ENCODE measurements at regions not wholly inside any gene's neighbourhood (a gene's known extent, or its start where the extent isn't known, plus 50 kb on each side); places are given as distances from the start of the nearest gene placed in this dataset.

DNA sequence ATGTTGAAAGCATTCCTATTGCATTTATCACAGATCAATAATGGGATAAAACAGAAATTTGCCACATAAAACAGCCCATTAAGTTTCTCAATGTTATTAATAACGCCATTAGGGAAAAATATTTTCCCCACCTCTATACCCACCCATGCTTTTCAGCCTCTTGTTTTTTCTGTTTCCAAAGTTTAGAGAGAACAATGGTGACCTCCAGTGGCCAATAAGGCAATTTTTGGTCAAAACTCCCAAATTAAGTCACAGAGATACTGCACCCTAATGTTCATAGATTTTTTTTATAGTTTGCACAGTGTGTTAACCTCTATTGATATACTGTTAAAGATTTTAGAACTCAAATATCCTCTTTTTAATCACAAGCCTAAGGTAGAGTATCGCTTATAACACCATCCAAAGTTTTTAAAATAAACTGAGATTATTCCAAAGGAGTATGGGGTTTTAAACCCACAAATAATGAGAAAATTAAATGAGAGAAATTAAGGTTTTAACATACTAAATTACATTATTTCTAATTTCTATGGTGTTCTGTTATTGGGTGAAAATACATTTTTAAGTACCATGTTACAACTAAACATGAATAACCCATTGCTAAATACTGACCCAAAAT lies 184.7 kb upstream of the DCN start:
- H3K36me3 ChIP-seq (ENCODE audit: insufficient read depth): no peaks in the 10 kb centered on the region
- no peak overlapping the region for H3K4me3 ChIP-seq (ENCODE audit: low read depth, low read length)
- no peak overlapping the region for H3K27ac ChIP-seq (ENCODE audit: low read depth)
- WGBS: 61% methylated on average over 2 of the region's 2 CpGs
- DNase-seq (ENCODE audit: extremely low spot score): no peak
- H3K4me1 ChIP-seq (ENCODE audit: insufficient read depth): no peaks in the 10 kb centered on the region

GRCh38 chr12:91364471-91365184 lies 182.0 kb upstream of the DCN start:
- Histone ChIP-seq H3K36me3 (ENCODE audit: insufficient read depth) (no peaks in the 10 kb centered on the region), H3K4me1 (ENCODE audit: insufficient read depth) (no peaks in the 10 kb centered on the region), H3K4me3 (ENCODE audit: low read depth, low read length) (no peak overlapping the region), H3K27ac (ENCODE audit: low read depth) (no peak overlapping the region)
- WGBS: 87% methylated on average over 5 of the region's 5 CpGs
- no peak for DNase-seq (ENCODE audit: extremely low spot score)

- H3K36me3 ChIP-seq (ENCODE audit: insufficient read depth): no peaks in the 10 kb centered on the region
- H3K4me1 ChIP-seq (ENCODE audit: insufficient read depth): no peaks in the 10 kb centered on the region
- H3K27ac ChIP-seq (ENCODE audit: low read depth): no peak overlapping the region
- WGBS: 32% methylated on average over 5 of the region's 5 CpGs
- DNase-seq (ENCODE audit: extremely low spot score): peak; percentile 42
- no peak overlapping the region for H3K4me3 ChIP-seq (ENCODE audit: low read depth, low read length)
Measured at GRCh38 chr12:91361864-91362263, 179.2 kb upstream of the DCN start.

GRCh38 chr12:91357381-91357780 lies 174.8 kb upstream of the DCN start:
- Histone ChIP-seq H3K27ac (ENCODE audit: low read depth) (no peak overlapping the region), H3K4me3 (ENCODE audit: low read depth, low read length) (no peak overlapping the region), H3K4me1 (ENCODE audit: insufficient read depth) (no peaks in the 10 kb centered on the region), H3K36me3 (ENCODE audit: insufficient read depth) (no peaks in the 10 kb centered on the region)
- 75% methylated on average over 2 of the region's 2 CpGs for WGBS
- no peak for DNase-seq (ENCODE audit: extremely low spot score)

DNA sequence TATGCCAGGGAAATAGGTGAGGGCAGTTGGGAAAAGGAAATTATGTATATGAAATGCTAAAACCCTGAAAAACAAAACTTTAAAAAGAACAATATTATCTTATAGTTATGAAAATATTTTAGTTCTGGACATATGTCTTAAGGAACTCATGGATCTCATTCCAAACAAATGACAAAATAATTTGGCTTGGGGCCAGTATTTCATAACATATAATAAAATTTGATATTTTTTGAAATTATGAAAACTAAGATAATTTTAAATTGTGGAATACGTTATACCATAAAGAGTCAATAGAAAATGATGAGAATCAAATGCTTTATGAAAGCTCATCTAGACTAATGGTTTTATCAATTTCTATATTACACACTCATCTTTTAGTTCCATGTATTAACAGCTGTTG lies 173.8 kb upstream of the DCN start:
- DNase-seq (ENCODE audit: extremely low spot score): no peak
- 90% methylated on average over 1 of the region's 1 CpG for WGBS
- Histone ChIP-seq H3K4me1 (ENCODE audit: insufficient read depth) (no peaks in the 10 kb centered on the region), H3K36me3 (ENCODE audit: insufficient read depth) (no peaks in the 10 kb centered on the region), H3K27ac (ENCODE audit: low read depth) (no peak overlapping the region), H3K4me3 (ENCODE audit: low read depth, low read length) (no peak overlapping the region)

DNA sequence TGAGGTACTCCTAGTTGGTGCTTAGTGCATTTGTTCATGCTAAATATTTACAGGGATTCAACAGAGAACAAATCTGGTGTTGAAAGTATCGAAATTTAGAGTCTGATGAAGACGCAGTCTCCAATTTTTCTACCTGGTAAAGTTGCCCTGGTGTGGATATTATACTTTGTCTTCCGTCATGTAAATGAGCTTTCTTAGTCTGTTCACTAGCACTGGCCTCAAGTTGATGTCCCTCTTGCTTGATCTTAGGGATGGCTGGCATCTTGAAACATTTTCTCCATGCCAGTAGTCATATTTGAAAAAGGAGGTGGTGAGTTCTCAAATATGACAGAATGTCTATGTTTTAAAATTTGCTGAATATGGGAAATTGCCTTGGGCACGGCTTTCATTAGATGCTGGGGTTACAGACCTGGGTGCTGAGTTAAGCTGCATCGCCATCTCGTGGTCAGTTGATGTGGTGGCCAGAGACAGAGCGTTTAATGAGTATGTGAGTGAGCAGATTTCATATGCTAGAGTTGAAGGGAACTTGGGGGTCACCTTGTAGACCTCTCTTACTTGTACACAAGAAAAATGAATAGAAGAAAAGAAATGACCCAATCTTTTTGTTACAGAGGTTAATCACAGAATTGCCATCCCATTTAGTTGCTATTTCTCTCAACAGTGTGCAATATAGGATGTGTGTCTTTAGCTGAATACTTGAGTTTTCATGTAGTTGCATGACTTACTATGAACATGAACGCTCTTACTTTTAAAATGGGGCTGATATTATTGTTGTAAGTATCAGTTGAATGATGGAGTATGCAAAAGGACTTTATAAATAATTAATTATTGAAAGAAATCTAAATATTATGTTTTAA lies 172.8 kb upstream of the DCN start:
- Histone ChIP-seq H3K4me1 (ENCODE audit: insufficient read depth) (no peaks in the 10 kb centered on the region), H3K27ac (ENCODE audit: low read depth) (no peak overlapping the region), H3K4me3 (ENCODE audit: low read depth, low read length) (no peak overlapping the region), H3K36me3 (ENCODE audit: insufficient read depth) (no peaks in the 10 kb centered on the region)
- DNase-seq (ENCODE audit: extremely low spot score): peak; percentile 46
- 30% methylated on average over 8 of the region's 8 CpGs for WGBS

DNA sequence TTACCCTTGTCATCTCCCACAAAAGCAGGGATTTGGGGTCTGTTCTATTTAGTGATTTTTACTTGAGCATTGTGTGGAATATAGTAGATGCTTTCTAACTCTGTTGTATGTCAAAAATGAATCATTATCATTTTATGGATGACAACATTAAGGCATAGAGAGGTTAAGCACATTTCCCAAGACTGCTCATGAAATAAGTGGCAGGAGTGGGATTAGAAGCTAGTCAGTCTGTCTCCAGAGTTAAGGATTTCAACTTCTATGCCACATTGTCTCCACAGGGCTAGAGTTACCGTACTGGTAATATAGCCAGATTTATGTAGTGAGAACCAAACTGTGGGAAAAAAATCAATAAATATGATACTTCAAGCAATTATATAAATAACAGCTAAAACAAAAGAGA lies 170.6 kb upstream of the DCN start:
- no peaks in the 10 kb centered on the region for H3K36me3 ChIP-seq (ENCODE audit: insufficient read depth)
- no peaks in the 10 kb centered on the region for H3K4me1 ChIP-seq (ENCODE audit: insufficient read depth)
- no peak for DNase-seq (ENCODE audit: extremely low spot score)
- WGBS: 82% methylated on average over 1 of the region's 1 CpG
- H3K27ac ChIP-seq (ENCODE audit: low read depth): no peak overlapping the region
- H3K4me3 ChIP-seq (ENCODE audit: low read depth, low read length): no peak overlapping the region

DNA sequence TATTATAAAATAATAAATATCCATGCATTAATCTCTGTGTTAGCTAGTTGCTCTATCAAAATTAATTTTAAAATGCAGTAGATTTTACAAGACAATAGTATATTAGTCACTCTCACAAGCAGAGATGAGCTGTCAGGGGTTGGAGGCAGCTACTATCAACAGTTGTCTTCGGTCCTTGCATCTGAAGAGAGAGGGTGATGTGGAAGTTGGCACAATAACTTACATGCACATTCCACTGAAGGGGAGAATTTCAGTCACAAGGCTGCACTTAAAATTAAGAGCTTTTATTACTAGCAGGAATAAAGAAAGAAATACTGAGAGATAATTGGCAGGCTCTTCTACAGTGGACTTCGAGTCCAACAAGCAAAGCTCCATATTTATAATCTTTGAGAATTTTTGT lies 166.9 kb upstream of the DCN start:
- H3K4me1 ChIP-seq (ENCODE audit: insufficient read depth): no peaks in the 10 kb centered on the region
- no peak for DNase-seq (ENCODE audit: extremely low spot score)
- H3K36me3 ChIP-seq (ENCODE audit: insufficient read depth): no peaks in the 10 kb centered on the region
- no peak overlapping the region for H3K4me3 ChIP-seq (ENCODE audit: low read depth, low read length)
- 26% methylated on average over 2 of the region's 2 CpGs for WGBS
- no peak overlapping the region for H3K27ac ChIP-seq (ENCODE audit: low read depth)

GRCh38 chr12:91347481-91348214 lies 165.0 kb upstream of the DCN start:
- no peaks in the 10 kb centered on the region for H3K36me3 ChIP-seq (ENCODE audit: insufficient read depth)
- H3K4me3 ChIP-seq (ENCODE audit: low read depth, low read length): no peak overlapping the region
- H3K4me1 ChIP-seq (ENCODE audit: insufficient read depth): no peaks in the 10 kb centered on the region
- DNase-seq (ENCODE audit: extremely low spot score): no peak
- H3K27ac ChIP-seq (ENCODE audit: low read depth): no peak overlapping the region
- WGBS: 94% methylated on average over 3 of the region's 3 CpGs

GRCh38 chr12:91346827-91347226 lies 164.2 kb upstream of the DCN start:
- Histone ChIP-seq H3K27ac (ENCODE audit: low read depth) (no peak overlapping the region), H3K4me1 (ENCODE audit: insufficient read depth) (no peaks in the 10 kb centered on the region), H3K4me3 (ENCODE audit: low read depth, low read length) (no peak overlapping the region), H3K36me3 (ENCODE audit: insufficient read depth) (no peaks in the 10 kb centered on the region)
- 92% methylated on average over 1 of the region's 1 CpG for WGBS
- no peak for DNase-seq (ENCODE audit: extremely low spot score)

DNA sequence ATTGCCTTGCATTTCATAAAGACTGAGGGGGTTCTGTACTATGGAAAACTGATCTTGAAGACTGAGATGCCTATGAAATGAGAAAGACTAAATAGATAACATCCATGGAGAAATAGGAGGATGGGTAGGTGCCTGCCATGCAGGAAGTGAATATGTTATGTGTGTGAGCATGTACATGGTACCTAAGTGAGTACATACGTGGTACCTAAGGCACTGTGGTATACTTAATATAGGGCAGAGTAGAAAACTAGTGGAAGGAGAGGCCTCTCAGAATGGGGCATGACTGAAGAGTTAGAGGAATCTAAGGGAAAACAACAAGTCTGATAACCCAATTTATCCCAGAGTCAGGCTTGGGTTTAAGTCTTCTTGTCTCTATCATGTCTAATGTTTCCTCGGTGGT lies 161.8 kb upstream of the DCN start:
- 98% methylated on average over 2 of the region's 2 CpGs for WGBS
- DNase-seq (ENCODE audit: extremely low spot score): no peak
- no peak overlapping the region for H3K27ac ChIP-seq (ENCODE audit: low read depth)
- no peaks in the 10 kb centered on the region for H3K4me1 ChIP-seq (ENCODE audit: insufficient read depth)
- no peak overlapping the region for H3K4me3 ChIP-seq (ENCODE audit: low read depth, low read length)
- H3K36me3 ChIP-seq (ENCODE audit: insufficient read depth): no peaks in the 10 kb centered on the region

DNA sequence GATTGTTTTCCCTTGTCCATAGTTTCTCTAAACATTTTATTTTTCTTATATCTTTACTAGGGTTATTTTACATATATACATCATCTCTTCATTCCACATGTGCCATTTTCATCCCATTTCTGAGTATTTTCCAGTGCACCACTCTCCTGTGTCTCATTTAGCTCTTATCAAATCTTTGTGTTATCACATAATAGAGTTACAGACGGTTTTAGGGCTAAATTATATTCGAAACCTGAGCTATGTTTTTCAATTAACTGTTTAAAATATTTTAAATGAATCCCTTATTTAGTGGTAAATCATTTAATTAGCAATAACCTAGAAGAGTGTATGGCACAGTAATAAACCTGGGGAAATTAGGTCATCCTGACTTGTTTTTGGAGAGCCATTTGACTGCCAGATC lies 160.4 kb upstream of the DCN start:
- WGBS: 90% methylated on average over 2 of the region's 2 CpGs
- Histone ChIP-seq H3K4me1 (ENCODE audit: insufficient read depth) (no peaks in the 10 kb centered on the region), H3K36me3 (ENCODE audit: insufficient read depth) (no peaks in the 10 kb centered on the region), H3K4me3 (ENCODE audit: low read depth, low read length) (no peak overlapping the region), H3K27ac (ENCODE audit: low read depth) (no peak overlapping the region)
- no peak for DNase-seq (ENCODE audit: extremely low spot score)

GRCh38 chr12:91339106-91339505 lies 156.5 kb upstream of the DCN start:
- Histone ChIP-seq H3K36me3 (ENCODE audit: insufficient read depth) (no peaks in the 10 kb centered on the region), H3K4me1 (ENCODE audit: insufficient read depth) (no peaks in the 10 kb centered on the region), H3K27ac (ENCODE audit: low read depth) (no peak overlapping the region), H3K4me3 (ENCODE audit: low read depth, low read length) (no peak overlapping the region)
- no peak for DNase-seq (ENCODE audit: extremely low spot score)
- 87% methylated on average over 2 of the region's 2 CpGs for WGBS
